ENCODE measurements at regions not wholly inside any gene's neighbourhood (a gene's known extent, or its start where the extent isn't known, plus 50 kb on each side); places are given as distances from the start of the nearest gene placed in this dataset.

GRCh38 chr5:173527671-173528070 is 88.8 kb downstream of the BOD1 start:
- no peak for DNase-seq

GRCh38 chr5:173524136-173524535 is 92.3 kb downstream of the BOD1 start:
- DNase-seq, result no peak

GRCh38 chr5:173523388-173523787 is 93.1 kb downstream of the BOD1 start:
- no peak for DNase-seq

- DNase-seq, result no peak
These were observed 93.9 kb downstream of the BOD1 start for GRCh38 chr5:173522518-173522917.

- DNase-seq, result no peak
These were observed 97.6 kb downstream of the BOD1 start for GRCh38 chr5:173518856-173519255.

- DNase-seq, result no peak
These were observed 98.8 kb downstream of the BOD1 start for GRCh38 chr5:173517648-173518047.

GRCh38 chr5:173515526-173515925 is 100.9 kb downstream of the BOD1 start:
- no peak for DNase-seq

GRCh38 chr5:173514661-173515060 is 101.8 kb downstream of the BOD1 start:
- DNase-seq, result no peak

- DNase-seq, result no peak
These were observed 102.9 kb downstream of the BOD1 start for GRCh38 chr5:173513521-173513991.

GRCh38 chr5:173512637-173513435 is 103.6 kb downstream of the BOD1 start:
- DNase-seq, result no peak

GRCh38 chr5:173509060-173509459 is 107.4 kb downstream of the BOD1 start:
- DNase-seq, result no peak

GRCh38 chr5:173507171-173507570 is 109.3 kb downstream of the BOD1 start:
- no peak for DNase-seq

- DNase-seq, result no peak
These were observed 110.8 kb downstream of the BOD1 start for GRCh38 chr5:173505634-173506033.

GRCh38 chr5:173501922-173502321 is 114.5 kb downstream of the BOD1 start:
- no peak for DNase-seq

GRCh38 chr5:173501271-173501670 is 115.2 kb downstream of the BOD1 start:
- DNase-seq, result no peak

GRCh38 chr5:173500213-173500560 is 116.3 kb downstream of the BOD1 start:
- DNase-seq, result no peak

GRCh38 chr5:173499471-173500212 is 116.8 kb downstream of the BOD1 start:
- DNase-seq, result no peak

- DNase-seq, result no peak
These were observed 117.5 kb downstream of the BOD1 start for GRCh38 chr5:173498739-173499470.

- DNase-seq, result peak in 1 of 2 donors; percentile 2
These were observed 118.2 kb downstream of the BOD1 start for GRCh38 chr5:173498286-173498685.

GRCh38 chr5:173497685-173498084 is 118.8 kb downstream of the BOD1 start:
- no peak for DNase-seq

- no peak for DNase-seq
These were observed 119.6 kb downstream of the BOD1 start for GRCh38 chr5:173496883-173497255.

GRCh38 chr5:173496129-173496882 is 120.1 kb downstream of the BOD1 start:
- no peak for DNase-seq

Data from right lung (tissue), 2 donors.